Stimulated activated CD4-positive, alpha-beta T cell treated with anti-CD3 and anti-CD28 coated beads, Interleukin-15, amount 100 ng/mL, for 1 hour (primary cell): ENCODE measurements at regions not wholly inside any gene's neighbourhood (a gene's known extent, or its start where the extent isn't known, plus 50 kb on each side); places are given as distances from the start of the nearest gene placed in this dataset.

Experiments
- DNase-seq, 2 donors: peaks; one replicate each; pipeline ENCODE4 v3.0.0-alpha.2; 2020; ENCODE audit warnings: low read depth in 1 of 2, low spot score in 1 of 2

DNA sequence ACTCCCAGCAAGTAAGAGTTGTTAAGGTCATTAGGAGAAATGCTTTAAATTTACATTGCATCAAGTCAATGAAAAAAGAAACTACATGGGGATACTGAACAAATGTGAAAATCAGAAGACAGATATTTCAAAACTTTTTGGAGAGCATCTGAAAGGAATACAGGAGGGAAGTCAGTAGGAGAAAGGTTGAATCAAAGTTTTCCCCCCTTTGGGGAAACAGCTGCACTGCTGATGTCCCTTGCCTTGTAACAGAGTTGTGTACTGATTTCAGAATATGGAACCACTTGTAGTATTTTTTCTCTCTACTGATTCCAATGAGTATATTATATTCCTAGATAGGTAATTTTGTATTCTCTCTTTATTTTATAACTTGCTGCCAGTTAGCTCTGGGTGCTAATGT is 592.5 kb upstream of the ZEB2 start:
- DNase-seq = no peak

DNA sequence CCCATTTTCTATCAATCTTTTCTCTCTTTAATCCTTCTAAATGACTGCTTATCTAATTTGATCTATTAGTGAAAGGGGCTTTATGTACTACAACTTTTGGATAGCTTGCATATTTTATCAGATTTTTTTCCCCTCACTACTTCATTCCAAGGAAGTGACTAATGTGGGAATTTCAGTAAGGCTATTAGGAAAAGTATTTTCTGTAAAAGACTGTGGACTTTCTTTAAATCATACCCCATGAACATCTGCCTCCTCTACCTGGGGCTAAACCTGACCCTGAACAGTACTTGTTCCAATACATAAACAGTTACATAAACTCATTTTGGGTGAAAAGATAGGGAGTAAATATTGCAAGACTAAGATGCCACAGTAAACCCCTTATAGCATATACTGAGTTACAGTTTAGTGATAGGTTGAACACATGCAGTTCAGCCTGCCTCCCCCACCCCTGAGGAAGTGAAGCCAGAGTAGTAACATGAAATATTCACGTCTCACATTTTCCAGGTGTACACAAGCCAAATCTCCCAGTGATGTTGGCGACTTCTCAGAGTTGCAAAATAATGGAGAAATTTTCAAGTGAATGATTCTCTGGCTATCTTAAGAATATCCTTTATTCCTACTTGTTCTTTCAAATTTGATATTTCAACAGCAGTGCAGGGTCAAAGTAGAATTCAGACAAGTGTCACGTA is 590.9 kb upstream of the ZEB2 start:
- DNase-seq = no peak

DNA sequence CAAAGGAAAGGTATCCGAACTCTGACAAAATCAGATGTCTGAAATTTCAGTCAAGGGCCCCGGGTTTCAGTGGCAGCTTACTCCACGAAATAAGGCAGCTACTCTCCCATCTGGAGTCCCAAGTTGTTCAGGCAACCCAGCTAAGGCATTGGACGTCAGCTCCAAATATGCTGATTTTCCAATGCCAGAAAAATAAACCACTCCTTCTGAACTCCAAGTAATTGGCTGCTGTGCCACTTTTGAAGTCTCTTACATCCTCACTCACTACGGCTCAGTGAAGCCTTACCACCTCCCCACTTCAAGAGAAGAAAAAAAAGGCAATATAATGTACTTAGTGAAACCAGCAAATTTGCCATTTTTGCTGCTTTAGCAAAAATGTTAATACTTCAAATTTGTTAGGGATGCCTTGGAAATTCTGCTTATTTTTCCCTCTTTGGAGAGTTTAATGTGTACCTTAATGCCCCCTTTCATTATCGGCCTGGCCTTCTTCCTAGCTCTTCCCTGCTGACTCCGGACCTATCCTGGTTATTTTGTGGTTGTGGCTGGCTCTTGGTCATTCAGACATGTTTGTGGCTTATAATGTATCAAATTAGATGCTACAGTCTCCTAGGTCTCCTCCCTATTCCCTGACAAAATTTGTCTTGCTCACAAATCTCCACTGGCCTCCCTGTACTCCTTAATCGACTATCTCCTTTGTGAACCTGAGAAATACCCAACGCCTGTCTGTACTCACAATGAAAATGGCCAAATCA is 589.2 kb upstream of the ZEB2 start:
- DNase-seq = no peak

DNA sequence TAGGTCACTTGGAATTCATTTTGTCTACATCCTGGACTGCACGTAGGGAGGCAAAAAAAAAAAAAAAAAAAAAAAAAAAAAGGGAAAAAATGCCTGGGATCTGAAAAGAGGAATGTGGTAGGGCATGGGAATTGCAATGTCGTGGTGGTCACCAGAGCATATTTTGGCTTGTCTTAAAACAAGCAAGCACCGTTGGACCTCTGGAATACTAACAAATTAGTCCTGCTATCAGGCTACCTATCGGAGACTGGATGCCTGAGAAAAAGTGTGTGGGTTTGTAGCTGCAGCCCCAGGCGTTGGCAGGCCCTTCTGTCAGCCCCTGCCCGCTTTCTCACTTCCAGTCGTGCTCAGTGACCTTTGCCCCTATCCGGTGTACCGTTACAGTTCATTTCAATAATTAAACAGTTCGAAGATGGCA is 588.5 kb upstream of the ZEB2 start:
- DNase-seq = no peak

DNA sequence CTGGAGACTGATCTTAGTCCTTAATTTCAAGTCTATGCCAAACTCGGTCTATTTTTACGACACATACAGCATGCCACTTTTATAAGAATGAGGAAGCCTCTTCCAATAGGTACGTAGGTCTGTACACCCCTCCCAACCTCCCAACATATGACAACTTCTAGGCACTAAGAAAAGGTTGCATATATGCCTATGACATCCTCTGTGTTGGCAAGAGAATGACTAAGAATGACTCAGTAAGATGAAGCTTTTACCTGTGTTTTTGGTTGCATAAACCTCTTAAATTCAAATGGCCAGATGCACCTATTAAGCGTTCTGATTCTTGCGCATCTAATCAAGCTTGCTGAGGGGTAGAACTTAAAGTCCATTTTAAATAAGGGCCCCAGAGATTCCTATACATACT is 586.4 kb upstream of the ZEB2 start:
- no peak for DNase-seq

DNA sequence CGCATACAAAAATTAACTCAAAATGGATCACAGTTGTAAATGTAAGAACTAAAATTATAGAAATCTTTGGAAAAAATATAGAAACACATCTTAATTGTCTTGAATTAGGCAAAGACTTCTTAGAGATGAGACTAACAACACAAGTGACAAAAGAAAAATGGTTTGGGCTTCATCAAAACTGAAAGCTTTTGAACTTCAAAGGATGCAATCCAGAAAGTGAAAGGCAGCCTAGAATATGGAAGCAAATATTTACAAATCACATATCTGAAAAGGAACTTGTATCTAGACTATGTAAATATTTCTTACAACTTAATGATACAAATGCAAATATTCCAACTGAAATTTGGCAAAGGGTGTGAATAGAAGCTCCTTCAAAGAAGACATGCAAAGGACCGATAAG is 582.8 kb upstream of the ZEB2 start:
- no peak for DNase-seq

DNA sequence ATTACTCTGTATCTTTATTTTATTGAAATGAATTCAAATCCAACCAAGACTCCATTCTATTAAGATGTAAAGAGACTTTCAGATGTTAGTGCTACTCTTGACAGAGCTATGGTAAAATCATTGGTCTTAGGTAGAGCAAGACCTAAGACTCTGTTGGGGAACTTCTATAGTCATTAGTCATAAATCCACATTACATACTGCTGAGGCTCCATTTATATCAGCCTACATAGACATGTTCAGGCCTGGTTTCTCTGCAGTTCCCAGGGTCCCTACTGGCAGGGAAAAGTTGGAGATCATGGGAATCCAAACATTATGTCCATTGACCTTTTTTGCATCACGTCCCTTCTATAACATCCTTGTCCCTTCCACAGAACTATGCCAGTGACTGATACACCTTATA is 580.4 kb upstream of the ZEB2 start:
- DNase-seq = no peak

DNA sequence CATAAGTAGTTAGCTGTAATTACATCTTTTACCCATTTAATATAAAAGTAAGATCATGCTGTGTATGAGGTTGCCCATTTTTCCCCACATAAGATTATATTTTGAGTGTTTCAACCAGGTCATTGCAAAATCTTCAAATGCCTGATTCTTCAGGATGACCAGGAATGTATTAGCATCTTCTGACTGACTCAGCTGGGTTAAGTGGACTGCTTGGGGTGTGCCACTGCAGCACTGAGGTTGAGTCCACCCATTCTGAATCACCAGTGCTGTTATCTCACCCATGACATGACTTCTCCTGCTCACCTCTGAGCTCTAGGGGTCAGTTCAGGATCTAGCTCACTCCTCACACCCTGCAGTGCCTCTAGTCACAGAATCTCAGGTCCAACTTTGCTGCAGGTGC is 576.7 kb upstream of the ZEB2 start:
- no peak for DNase-seq

DNA sequence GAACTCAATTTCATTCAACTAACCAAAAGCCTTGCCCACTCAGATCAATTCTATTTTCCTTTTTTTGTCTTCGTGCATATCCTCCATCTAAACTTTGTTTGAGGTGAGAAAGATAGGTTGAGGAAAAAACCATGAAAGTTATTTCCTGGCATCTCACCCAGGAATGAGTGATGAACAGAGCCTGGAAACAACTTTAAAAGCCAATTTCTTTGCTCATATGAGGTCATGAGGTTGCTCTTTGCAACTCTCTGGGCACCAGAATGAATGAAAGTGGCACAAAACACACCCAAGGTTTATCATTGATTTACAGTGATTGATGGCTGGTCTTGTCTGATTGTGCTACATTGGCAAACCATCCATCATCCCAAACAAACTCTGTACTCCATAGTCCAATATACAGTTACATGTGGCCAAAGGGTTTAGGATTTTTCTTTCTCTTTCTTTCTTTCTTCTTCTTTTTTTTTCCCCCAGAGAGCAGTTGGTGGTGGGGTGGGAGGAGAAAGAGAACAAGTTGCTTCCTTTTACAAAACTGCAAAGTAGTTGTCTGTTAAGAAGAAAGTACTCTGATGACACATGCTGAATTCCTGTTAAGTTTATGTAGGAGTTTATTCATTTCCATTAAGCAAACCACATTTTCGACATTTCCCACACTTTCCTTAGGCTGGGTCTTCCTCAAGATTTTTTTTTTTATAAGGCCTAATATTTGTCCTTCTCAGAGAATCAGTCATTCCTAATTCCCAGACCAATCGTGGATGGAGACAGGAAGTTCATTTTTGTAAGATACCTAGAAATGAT is 575.9 kb upstream of the ZEB2 start:
- DNase-seq = no peak

DNA sequence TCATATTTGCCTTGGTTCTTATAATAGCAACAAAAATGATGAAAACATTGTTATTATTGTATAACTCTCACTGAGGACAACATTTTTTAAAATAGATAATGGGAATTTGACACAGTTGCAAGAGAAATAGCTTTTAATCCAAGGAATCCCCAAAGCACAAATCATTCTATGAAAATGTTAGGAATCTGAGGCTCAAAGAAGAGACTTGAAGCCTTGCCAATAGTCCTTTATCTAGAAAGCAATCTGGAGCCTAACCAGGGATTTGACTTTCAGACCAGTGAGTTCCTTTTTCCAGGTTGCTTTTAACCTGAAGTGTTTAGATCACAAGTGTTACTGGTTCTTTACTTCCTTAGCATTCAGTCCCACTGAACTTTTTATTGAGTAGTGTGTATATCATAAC is 574.5 kb upstream of the ZEB2 start:
- DNase-seq = no peak

DNA sequence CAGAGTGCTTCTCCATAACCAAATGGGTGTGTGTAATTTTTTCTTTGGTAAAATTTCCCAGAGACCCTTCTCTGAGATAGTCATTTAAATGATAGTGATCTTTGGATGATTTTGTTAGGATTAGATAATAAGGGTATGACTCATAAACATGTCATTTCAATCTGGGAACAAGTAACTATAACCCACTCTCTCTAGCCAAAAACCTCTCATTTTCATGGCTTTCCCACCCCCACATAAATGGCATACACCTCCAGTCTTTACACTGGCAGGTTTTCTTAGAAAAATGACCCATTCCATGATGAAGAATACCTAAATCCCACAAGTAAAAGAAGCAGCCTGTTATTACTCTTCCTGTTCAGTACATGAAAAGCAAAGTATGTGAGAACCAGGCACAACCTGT is 572.0 kb upstream of the ZEB2 start:
- DNase-seq = no peak

DNA sequence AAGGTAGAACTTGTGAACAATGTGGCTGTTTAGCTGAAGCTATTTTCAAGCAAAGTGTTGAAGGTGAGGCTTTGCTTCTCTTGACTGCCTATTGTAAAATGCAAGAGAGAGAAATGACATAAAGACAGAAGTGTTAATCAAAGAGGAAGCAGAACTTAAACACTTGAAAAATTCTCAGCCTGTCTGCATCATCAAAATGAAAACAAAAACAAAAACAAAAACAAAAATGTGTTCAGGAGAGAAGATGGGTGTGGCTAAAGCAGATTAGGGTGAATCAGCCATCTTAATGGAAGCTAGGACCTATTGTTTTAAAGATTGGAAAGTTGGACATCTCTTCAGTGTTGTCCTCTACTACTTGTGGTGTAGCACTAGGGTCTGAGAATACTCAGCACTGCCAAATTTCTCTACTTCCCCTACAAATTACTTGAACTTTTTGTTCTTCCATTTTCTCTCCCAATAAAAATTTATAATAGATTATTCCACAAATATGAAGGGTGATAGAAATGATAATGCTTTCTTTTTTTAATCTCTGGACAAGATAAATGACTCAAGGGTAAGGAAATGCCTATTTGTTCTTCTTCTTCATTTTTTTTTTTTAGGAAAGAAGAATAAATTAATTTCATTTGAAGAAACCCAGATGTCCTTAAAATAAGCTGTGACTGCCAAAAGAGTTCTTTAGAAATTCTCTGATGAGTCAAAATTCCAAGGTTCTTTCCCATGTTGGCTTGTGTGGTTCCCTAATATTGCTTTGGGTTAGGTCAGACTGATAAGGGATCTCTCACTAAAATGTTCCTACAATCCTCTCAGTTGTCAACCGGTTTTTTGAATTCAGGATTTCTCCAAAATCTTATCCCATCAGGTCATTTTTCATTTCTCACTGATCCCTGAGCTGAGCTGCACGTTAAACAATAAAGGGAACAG is 571.2 kb upstream of the ZEB2 start:
- DNase-seq = no peak

DNA sequence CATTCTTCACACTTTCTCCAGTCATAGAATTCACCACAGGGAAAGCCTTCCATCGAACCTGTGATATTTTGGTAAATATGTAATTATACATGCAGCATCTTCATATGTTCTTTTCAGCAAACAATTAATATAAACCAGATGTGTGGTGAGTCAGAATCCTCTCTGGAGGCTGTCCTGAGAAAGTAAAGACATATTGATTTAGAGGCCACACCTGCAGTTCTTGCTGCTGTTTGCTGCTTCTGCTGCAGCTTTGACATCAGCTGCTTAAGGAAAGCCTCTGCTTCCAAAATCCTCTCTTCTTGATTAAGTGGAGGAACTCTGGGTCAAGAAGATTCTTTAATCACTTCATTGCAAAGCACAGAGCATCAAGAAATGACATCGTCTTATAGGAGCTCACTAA is 568.8 kb upstream of the ZEB2 start:
- DNase-seq = no peak

DNA sequence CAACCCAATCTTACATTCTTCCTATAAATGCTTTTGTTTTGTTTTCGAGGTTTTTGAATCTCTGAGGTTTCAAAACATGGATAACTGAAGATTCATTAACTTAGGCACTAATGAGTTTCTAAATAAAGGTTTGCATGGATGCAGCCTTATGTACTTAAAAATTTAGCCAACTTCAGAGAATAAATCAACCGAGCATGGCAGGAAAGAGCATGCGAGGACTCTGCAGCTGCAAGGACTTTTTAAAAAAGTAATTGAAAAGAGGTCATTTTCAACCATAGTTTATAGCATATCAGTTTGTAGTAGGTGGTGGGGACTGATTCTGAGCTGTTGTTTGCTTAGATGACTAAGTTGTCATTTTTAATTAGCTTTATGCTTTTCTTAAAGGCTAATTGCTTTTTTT is 567.0 kb upstream of the ZEB2 start:
- no peak for DNase-seq

DNA sequence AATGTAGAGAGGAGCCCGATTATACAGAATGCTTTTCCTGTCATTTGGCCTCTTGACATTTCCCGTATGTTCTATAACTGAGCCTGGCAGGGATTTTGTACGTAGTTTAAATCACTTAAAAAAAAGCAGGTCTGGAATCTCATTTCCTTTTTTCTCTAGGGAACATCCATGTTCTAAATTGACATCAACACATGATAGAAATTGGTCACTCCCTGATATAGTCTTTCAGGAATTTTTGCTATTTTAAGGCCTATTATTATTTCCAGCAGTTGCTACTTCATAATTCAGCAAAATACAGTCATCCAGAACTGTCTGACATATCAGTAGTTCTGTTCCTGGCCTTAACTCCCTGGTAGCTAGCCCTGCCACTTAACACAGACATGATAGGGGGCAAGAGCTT is 565.7 kb upstream of the ZEB2 start:
- no peak for DNase-seq

DNA sequence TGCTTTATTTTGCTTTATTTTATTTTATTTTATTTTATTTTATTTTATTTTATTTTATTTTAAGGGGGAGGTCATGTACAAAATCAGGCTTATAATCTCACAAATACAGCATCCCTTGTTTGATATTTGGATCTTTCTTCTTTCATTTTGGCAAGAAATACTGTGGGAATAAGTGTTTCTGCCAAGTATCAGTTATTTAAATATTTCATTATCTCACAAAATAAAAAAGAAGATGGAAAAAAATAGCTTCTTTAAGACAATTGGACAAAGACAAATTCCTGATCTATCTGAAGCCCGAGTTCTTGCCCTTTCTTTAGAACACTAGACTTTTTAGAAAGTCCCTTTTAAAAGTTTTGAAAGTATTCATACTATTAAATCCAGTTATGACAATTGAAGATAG is 560.5 kb upstream of the ZEB2 start:
- no peak for DNase-seq

DNA sequence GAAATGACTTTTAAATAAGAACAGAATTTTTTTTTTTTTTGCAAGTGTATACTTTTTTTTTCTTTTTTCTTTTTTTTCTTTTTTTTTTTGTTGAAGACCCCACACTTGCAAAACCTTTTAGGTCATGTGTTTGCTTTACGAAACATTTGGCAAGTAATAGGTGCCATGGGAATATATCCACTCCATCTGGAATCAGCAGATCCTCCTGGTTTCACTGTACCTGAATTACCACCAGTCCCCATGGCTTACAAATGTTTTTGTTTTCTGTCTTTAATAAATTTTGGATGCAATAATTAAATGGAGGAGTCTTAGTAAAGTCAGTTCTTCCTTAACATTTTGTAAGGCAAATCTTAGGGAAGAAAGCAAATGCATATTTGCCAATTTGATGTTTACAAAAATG is 559.7 kb upstream of the ZEB2 start:
- DNase-seq = no peak

DNA sequence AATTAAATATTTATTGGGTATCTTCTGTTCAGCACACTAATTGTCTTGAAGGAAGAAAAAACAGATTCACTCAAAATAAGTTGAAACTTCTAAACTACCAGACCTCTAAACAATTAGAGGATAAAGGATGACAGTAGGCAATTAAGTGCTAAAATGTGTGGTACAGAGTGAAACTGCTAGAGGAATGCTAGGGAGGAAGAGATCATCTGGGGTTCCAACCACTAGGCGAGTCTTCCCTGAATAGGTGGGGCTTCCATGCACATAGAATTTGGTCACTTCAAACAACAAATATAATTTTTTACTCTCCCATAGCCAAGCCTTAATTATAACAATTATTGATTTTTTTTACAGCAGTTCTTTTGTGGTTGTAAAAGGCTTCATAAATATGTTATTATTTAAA is 559.0 kb upstream of the ZEB2 start:
- DNase-seq = no peak

DNA sequence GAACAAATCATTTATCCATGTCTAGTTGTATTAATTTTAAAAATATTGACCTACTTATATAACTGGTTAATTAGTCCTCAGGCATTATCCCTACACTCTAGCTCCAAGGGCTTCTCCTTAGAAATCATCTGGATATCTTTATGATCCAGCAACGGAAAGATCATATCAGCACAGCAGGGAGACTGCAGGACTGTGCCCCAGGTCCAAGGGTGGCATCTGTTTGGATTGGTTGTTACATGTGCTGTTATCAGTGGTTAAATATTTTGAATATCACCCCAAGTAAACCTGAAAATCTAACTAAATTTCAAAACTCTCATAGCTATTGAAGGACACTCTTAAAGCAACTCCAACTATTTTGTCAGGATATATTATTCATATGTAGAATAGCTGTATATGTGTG is 556.2 kb upstream of the ZEB2 start:
- no peak for DNase-seq

DNA sequence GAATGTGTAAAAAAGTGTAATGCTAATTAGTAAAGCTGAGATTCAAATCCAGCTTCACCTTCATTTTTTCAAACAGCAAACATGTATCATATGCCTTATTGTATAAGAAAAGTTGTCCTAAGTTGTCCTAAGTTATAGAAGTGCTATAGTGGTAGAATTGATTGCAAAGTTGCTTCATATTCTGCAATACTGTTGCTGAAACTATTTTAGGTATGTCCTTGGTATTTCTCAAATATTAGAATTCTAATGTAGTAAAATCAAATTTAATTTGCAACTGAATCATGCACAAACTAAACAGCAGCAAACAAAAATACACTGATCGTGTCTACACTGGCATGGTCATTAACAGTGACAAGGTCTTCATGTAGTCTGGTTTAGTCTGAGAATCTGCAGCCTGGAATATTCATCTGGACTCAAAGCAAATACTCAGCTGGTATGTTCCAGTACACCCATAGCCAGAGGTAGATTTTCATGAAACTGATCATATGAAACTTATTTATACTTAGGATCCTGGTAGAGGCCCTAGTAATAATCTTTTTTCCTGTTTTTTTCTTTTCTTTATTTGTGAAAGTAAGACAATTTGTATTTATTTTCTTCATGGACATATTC is 555.6 kb upstream of the ZEB2 start:
- no peak for DNase-seq

DNA sequence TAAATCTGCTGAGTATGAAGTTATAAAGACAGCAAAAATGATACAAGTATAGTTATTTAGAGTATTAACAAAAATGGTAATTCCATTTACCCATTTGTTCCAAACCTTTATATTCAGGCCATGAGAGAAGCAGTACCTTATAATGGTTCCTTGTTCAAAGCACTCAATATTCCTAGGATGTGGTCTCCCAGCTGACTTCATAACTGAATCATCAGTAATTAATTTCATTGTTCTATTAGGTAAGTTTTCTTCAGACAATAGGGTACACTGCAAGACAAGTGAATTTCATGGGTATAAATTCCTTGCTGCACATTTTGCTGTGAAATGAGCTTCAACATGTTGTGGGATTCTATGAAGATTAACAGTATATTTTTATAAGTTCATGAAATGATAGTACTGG is 550.8 kb upstream of the ZEB2 start:
- no peak for DNase-seq
